ENCODE measurements at regions not wholly inside any gene's neighbourhood (a gene's known extent, or its start where the extent isn't known, plus 50 kb on each side); places are given as distances from the start of the nearest gene placed in this dataset.

- H3K27ac Mint-ChIP-seq: no peak overlapping the region
- peaks cover 8 to 15% of the 10 kb centered on the region in 2 donors for H3K4me1 Mint-ChIP-seq
- H3K4me3 Mint-ChIP-seq: no peak overlapping the region
- no peaks in the 10 kb centered on the region for H3K9me3 Mint-ChIP-seq
- no peak for DNase-seq
- peaks cover 0 to 4% (median 1%) of the 10 kb centered on the region in 3 donors for H3K27me3 Mint-ChIP-seq (ENCODE audit: low read depth in 3 of 3)
- H3K36me3 Mint-ChIP-seq: no peaks in the 10 kb centered on the region
These were observed 287.9 kb upstream of the VRK2 start for GRCh38 chr2:57758686-57759085.

- Mint-ChIP-seq H3K36me3 (no peaks in the 10 kb centered on the region), H3K27me3 (ENCODE audit: low read depth in 3 of 3) (peaks cover 0 to 4% (median 0%) of the 10 kb centered on the region in 3 donors), H3K4me3 (no peak overlapping the region), H3K9me3 (no peaks in the 10 kb centered on the region), H3K4me1 (peaks cover 8 to 15% of the 10 kb centered on the region in 2 donors), H3K27ac (no peak overlapping the region)
- DNase-seq: no peak
These were observed 287.5 kb upstream of the VRK2 start for GRCh38 chr2:57759131-57759530.

- Mint-ChIP-seq H3K27ac (no peak overlapping the region), H3K4me1 (peaks cover 8 to 15% of the 10 kb centered on the region in 2 donors), H3K9me3 (no peaks in the 10 kb centered on the region), H3K27me3 (ENCODE audit: low read depth in 3 of 3) (peaks cover 0 to 4% (median 0%) of the 10 kb centered on the region in 3 donors), H3K4me3 (peak overlapping the region in 4 of 5 donors; percentile 13 to 44 (median 32)), H3K36me3 (no peaks in the 10 kb centered on the region)
- peak; percentile 53 to 67 (median 60) for DNase-seq
These were observed 286.7 kb upstream of the VRK2 start for GRCh38 chr2:57759822-57760300.

- H3K27me3 Mint-ChIP-seq (ENCODE audit: low read depth in 3 of 3): peaks cover 0 to 4% (median 0%) of the 10 kb centered on the region in 3 donors
- H3K4me1 Mint-ChIP-seq: peaks cover 8 to 15% of the 10 kb centered on the region in 2 donors
- H3K9me3 Mint-ChIP-seq: no peaks in the 10 kb centered on the region
- H3K4me3 Mint-ChIP-seq: peak overlapping the region in 2 of 5 donors; percentile 13 to 44
- no peak for DNase-seq
- no peak overlapping the region for H3K27ac Mint-ChIP-seq
- H3K36me3 Mint-ChIP-seq: no peaks in the 10 kb centered on the region
These were observed 286.2 kb upstream of the VRK2 start for GRCh38 chr2:57760381-57760801.

- H3K9me3 Mint-ChIP-seq: no peaks in the 10 kb centered on the region
- peaks cover 0 to 3% (median 0%) of the 10 kb centered on the region in 3 donors for H3K36me3 Mint-ChIP-seq
- no peaks in the 10 kb centered on the region for H3K4me1 Mint-ChIP-seq
- DNase-seq: no peak
- H3K4me3 Mint-ChIP-seq: no peak overlapping the region
- H3K27me3 Mint-ChIP-seq (ENCODE audit: low read depth in 3 of 3): peaks cover 0 to 2% (median 0%) of the 10 kb centered on the region in 3 donors
- H3K27ac Mint-ChIP-seq: no peak overlapping the region
These were observed 269.7 kb upstream of the VRK2 start for GRCh38 chr2:57776916-57777315.

GRCh38 chr2:57782587-57782986, 264.0 kb upstream of the VRK2 start:
- H3K27me3 Mint-ChIP-seq (ENCODE audit: low read depth in 3 of 3): peaks cover 0 to 3% (median 0%) of the 10 kb centered on the region in 3 donors
- H3K36me3 Mint-ChIP-seq: peaks cover 0 to 4% (median 0%) of the 10 kb centered on the region in 3 donors
- H3K9me3 Mint-ChIP-seq: peaks cover 0 to 9% (median 1%) of the 10 kb centered on the region in 6 donors
- H3K4me3 Mint-ChIP-seq: no peak overlapping the region
- H3K4me1 Mint-ChIP-seq: no peaks in the 10 kb centered on the region
- H3K27ac Mint-ChIP-seq: no peak overlapping the region
- DNase-seq: no peak

GRCh38 chr2:57793310-57793709, 253.3 kb upstream of the VRK2 start:
- Mint-ChIP-seq H3K27ac (no peak overlapping the region), H3K9me3 (peaks cover 15 to 68% (median 21%) of the 10 kb centered on the region in 6 donors), H3K36me3 (peaks cover 0 to 3% (median 2%) of the 10 kb centered on the region in 3 donors), H3K4me1 (no peaks in the 10 kb centered on the region), H3K27me3 (ENCODE audit: low read depth in 3 of 3) (no peaks in the 10 kb centered on the region), H3K4me3 (no peak overlapping the region)
- no peak for DNase-seq

- no peak overlapping the region for H3K4me3 Mint-ChIP-seq
- peaks cover 0 to 5% (median 3%) of the 10 kb centered on the region in 3 donors for H3K36me3 Mint-ChIP-seq
- DNase-seq: no peak
- peaks cover 14 to 64% (median 25%) of the 10 kb centered on the region in 6 donors for H3K9me3 Mint-ChIP-seq
- no peaks in the 10 kb centered on the region for H3K27me3 Mint-ChIP-seq (ENCODE audit: low read depth in 3 of 3)
- H3K27ac Mint-ChIP-seq: no peak overlapping the region
- no peaks in the 10 kb centered on the region for H3K4me1 Mint-ChIP-seq
These were observed 250.1 kb upstream of the VRK2 start for GRCh38 chr2:57796527-57796926.

GRCh38 chr2:57798346-57798745, 248.3 kb upstream of the VRK2 start:
- no peak overlapping the region for H3K27ac Mint-ChIP-seq
- peaks cover 0 to 3% (median 3%) of the 10 kb centered on the region in 3 donors for H3K36me3 Mint-ChIP-seq
- H3K9me3 Mint-ChIP-seq: peaks cover 17 to 59% (median 23%) of the 10 kb centered on the region in 6 donors
- no peaks in the 10 kb centered on the region for H3K4me1 Mint-ChIP-seq
- DNase-seq: no peak
- H3K27me3 Mint-ChIP-seq (ENCODE audit: low read depth in 3 of 3): no peaks in the 10 kb centered on the region
- H3K4me3 Mint-ChIP-seq: no peak overlapping the region

- no peaks in the 10 kb centered on the region for H3K27me3 Mint-ChIP-seq (ENCODE audit: low read depth in 3 of 3)
- peaks cover 12 to 53% (median 19%) of the 10 kb centered on the region in 6 donors for H3K9me3 Mint-ChIP-seq
- H3K4me3 Mint-ChIP-seq: no peak overlapping the region
- DNase-seq: no peak
- H3K27ac Mint-ChIP-seq: no peak overlapping the region
- H3K4me1 Mint-ChIP-seq: no peaks in the 10 kb centered on the region
- peaks cover 0 to 3% (median 0%) of the 10 kb centered on the region in 3 donors for H3K36me3 Mint-ChIP-seq
These were observed 244.4 kb upstream of the VRK2 start for GRCh38 chr2:57802243-57802642.

- H3K9me3 Mint-ChIP-seq: peaks cover 0 to 40% (median 7%) of the 10 kb centered on the region in 6 donors
- no peaks in the 10 kb centered on the region for H3K27me3 Mint-ChIP-seq (ENCODE audit: low read depth in 3 of 3)
- DNase-seq: no peak
- no peaks in the 10 kb centered on the region for H3K4me1 Mint-ChIP-seq
- H3K4me3 Mint-ChIP-seq: no peak overlapping the region
- no peaks in the 10 kb centered on the region for H3K36me3 Mint-ChIP-seq
- H3K27ac Mint-ChIP-seq: no peak overlapping the region
These were observed 241.6 kb upstream of the VRK2 start for GRCh38 chr2:57804971-57805370.

GRCh38 chr2:57806449-57806968, 240.1 kb upstream of the VRK2 start:
- Mint-ChIP-seq H3K4me3 (no peak overlapping the region), H3K27me3 (ENCODE audit: low read depth in 3 of 3) (no peaks in the 10 kb centered on the region), H3K27ac (no peak overlapping the region), H3K9me3 (peaks cover 0 to 31% (median 7%) of the 10 kb centered on the region in 6 donors), H3K4me1 (no peaks in the 10 kb centered on the region), H3K36me3 (no peaks in the 10 kb centered on the region)
- no peak for DNase-seq

GRCh38 chr2:57809230-57809629, 237.4 kb upstream of the VRK2 start:
- Mint-ChIP-seq H3K27me3 (ENCODE audit: low read depth in 3 of 3) (no peaks in the 10 kb centered on the region), H3K4me3 (no peak overlapping the region), H3K27ac (no peak overlapping the region), H3K9me3 (peaks cover 0 to 18% (median 3%) of the 10 kb centered on the region in 6 donors), H3K4me1 (no peaks in the 10 kb centered on the region), H3K36me3 (no peaks in the 10 kb centered on the region)
- no peak for DNase-seq

GRCh38 chr2:57821088-57821487, 225.5 kb upstream of the VRK2 start:
- H3K27me3 Mint-ChIP-seq (ENCODE audit: low read depth in 3 of 3): no peaks in the 10 kb centered on the region
- no peaks in the 10 kb centered on the region for H3K36me3 Mint-ChIP-seq
- no peak overlapping the region for H3K4me3 Mint-ChIP-seq
- DNase-seq: no peak
- no peaks in the 10 kb centered on the region for H3K4me1 Mint-ChIP-seq
- peaks cover 9 to 57% (median 24%) of the 10 kb centered on the region in 6 donors for H3K9me3 Mint-ChIP-seq
- no peak overlapping the region for H3K27ac Mint-ChIP-seq

GRCh38 chr2:57828221-57828620, 218.4 kb upstream of the VRK2 start:
- no peak for DNase-seq
- Mint-ChIP-seq H3K4me1 (no peaks in the 10 kb centered on the region), H3K27ac (no peak overlapping the region), H3K4me3 (no peak overlapping the region), H3K9me3 (peaks cover 33 to 78% (median 54%) of the 10 kb centered on the region in 6 donors), H3K36me3 (peaks cover 0 to 6% (median 0%) of the 10 kb centered on the region in 3 donors), H3K27me3 (ENCODE audit: low read depth in 3 of 3) (peaks cover 0 to 3% (median 1%) of the 10 kb centered on the region in 3 donors)
